ENCODE measurements at regions not wholly inside any gene's neighbourhood (a gene's known extent, or its start where the extent isn't known, plus 50 kb on each side); places are given as distances from the start of the nearest gene placed in this dataset.

DNA sequence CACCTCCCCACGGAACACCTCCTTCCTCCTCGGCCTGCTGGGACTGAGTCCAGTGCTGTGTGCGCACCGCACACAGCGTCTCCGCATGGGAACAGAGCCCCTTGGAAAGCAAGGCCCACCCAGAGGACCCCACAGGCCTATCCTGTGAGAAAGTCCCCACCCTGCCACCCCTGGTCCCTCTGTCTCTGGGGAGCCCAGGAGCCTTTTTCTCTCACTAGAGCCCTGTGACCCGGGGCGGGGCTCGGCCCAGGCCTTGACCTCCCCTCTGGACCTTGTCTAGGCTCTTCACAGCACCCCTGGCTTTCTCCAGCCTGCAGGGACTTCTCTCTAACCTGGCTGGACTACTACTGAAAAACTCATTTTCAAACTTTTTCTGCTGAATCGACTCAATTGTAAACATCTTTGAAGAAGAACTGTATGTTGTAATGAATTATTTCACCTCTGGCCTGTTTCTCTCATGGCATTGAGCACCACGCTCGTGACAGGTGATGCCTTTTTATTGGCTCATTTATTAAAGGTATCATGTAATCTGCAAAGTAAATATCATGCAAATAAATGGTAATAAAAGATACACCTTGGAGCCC is 89.2 kb downstream of the IRX1 start:
- Histone ChIP-seq H3K9ac (ENCODE audit: extremely low read depth, low read length, poor library complexity, severe bottlenecking) (no peak overlapping the region), H3K9me3 (ENCODE audit: control insufficient read depth, low read length) (no peaks in the 10 kb centered on the region), H3K36me3 (ENCODE audit: control insufficient read depth, insufficient read depth, low read length) (no peaks in the 10 kb centered on the region), H3K4me1 (ENCODE audit: control insufficient read depth, insufficient read depth, low read length) (no peaks in the 10 kb centered on the region), H3K4me3 (ENCODE audit: low read length) (no peak overlapping the region), H3K27me3 (ENCODE audit: control insufficient read depth, insufficient read depth, low read length, poor library complexity, severe bottlenecking) (no peaks in the 10 kb centered on the region), H3K27ac (ENCODE audit: low read depth, low read length) (no peak overlapping the region)
- H3K36me3 Mint-ChIP-seq (ENCODE audit: low read depth), result no peaks in the 10 kb centered on the region
- WGBS, 2 experiments (ENCODE audit: insufficient coverage in 1 of 2, insufficient read length in 1 of 2), result 94 to 98% methylated on average over 9 to 12 of the region's 12 CpGs
- H3K9me3 Mint-ChIP-seq, result peaks cover 4% of the 10 kb centered on the region
- H3K27me3 Mint-ChIP-seq (ENCODE audit: insufficient read depth), result peaks cover under 1% of the 10 kb centered on the region
- no peak for DNase-seq
- H3K4me3 Mint-ChIP-seq, result no peak overlapping the region
- H3K27ac Mint-ChIP-seq, result no peak overlapping the region
- H3K4me1 Mint-ChIP-seq, result no peaks in the 10 kb centered on the region
- TF ChIP-seq CTCF (conservative IDR thresholded peaks at IDR 0.05), result no peak

- Mint-ChIP-seq H3K27ac (no peak overlapping the region), H3K36me3 (ENCODE audit: low read depth) (no peaks in the 10 kb centered on the region), H3K27me3 (ENCODE audit: insufficient read depth) (no peaks in the 10 kb centered on the region), H3K4me3 (no peak overlapping the region), H3K4me1 (no peaks in the 10 kb centered on the region), H3K9me3 (no peaks in the 10 kb centered on the region)
- 86 to 100% methylated on average over 1 to 5 of the region's 5 CpGs for WGBS, 2 experiments (ENCODE audit: insufficient coverage in 1 of 2, insufficient read length in 1 of 2)
- H3K27me3 ChIP-seq (ENCODE audit: control insufficient read depth, insufficient read depth, low read length, poor library complexity, severe bottlenecking), result no peaks in the 10 kb centered on the region
- no peaks in the 10 kb centered on the region for H3K9me3 ChIP-seq (ENCODE audit: control insufficient read depth, low read length)
- TF ChIP-seq CTCF (conservative IDR thresholded peaks at IDR 0.05), result no peak
- no peak overlapping the region for H3K27ac ChIP-seq (ENCODE audit: low read depth, low read length)
- no peaks in the 10 kb centered on the region for H3K4me1 ChIP-seq (ENCODE audit: control insufficient read depth, insufficient read depth, low read length)
- no peak for DNase-seq
- no peak overlapping the region for H3K9ac ChIP-seq (ENCODE audit: extremely low read depth, low read length, poor library complexity, severe bottlenecking)
- H3K36me3 ChIP-seq (ENCODE audit: control insufficient read depth, insufficient read depth, low read length), result no peaks in the 10 kb centered on the region
- no peak overlapping the region for H3K4me3 ChIP-seq (ENCODE audit: low read length)
Measured at GRCh38 chr5:3694819-3695218, 99.2 kb downstream of the IRX1 start.

- Histone ChIP-seq H3K36me3 (ENCODE audit: control insufficient read depth, insufficient read depth, low read length) (no peaks in the 10 kb centered on the region), H3K4me1 (ENCODE audit: control insufficient read depth, insufficient read depth, low read length) (no peaks in the 10 kb centered on the region), H3K9me3 (ENCODE audit: control insufficient read depth, low read length) (no peaks in the 10 kb centered on the region), H3K27ac (ENCODE audit: low read depth, low read length) (no peak overlapping the region), H3K4me3 (ENCODE audit: low read length) (no peak overlapping the region), H3K9ac (ENCODE audit: extremely low read depth, low read length, poor library complexity, severe bottlenecking) (no peak overlapping the region), H3K27me3 (ENCODE audit: control insufficient read depth, insufficient read depth, low read length, poor library complexity, severe bottlenecking) (no peaks in the 10 kb centered on the region)
- DNase-seq, result no peak
- Mint-ChIP-seq H3K9me3 (no peaks in the 10 kb centered on the region), H3K27ac (no peak overlapping the region), H3K4me3 (no peak overlapping the region), H3K4me1 (no peaks in the 10 kb centered on the region), H3K27me3 (ENCODE audit: insufficient read depth) (no peaks in the 10 kb centered on the region), H3K36me3 (ENCODE audit: low read depth) (no peaks in the 10 kb centered on the region)
- 83 to 92% methylated on average over 1 to 2 of the region's 2 CpGs for WGBS, 2 experiments (ENCODE audit: insufficient coverage in 1 of 2, insufficient read length in 1 of 2)
- no peak for TF ChIP-seq CTCF (conservative IDR thresholded peaks at IDR 0.05)
Measured at GRCh38 chr5:3695818-3696217, 100.2 kb downstream of the IRX1 start.

Data from endodermal cell (in vitro differentiated cells).